Right lobe of liver (tissue), 6 donors: ENCODE measurements at regions not wholly inside any gene's neighbourhood (a gene's known extent, or its start where the extent isn't known, plus 50 kb on each side); places are given as distances from the start of the nearest gene placed in this dataset.

Experiments
- ATAC-seq, 4 donors: fragments of 200-7000 bp; cut with Tn5 transposase; one replicate each; pipeline ENCODE4 v1.9.1; 2020; ENCODE audit warnings: mild to moderate bottlenecking in 4 of 4, moderate library complexity in 4 of 4
- DNase-seq, 3 donors: peaks; one replicate each; pipeline ENCODE4 v3.0.0-alpha.2; 2020
- H3K27ac ChIP-seq, 3 donors: fragments of 200-600 bp; one replicate each; pipeline ENCODE4 v1.8.0; 2022
- H3K27me3 ChIP-seq, 2 donors: fragments of 200-600 bp; one replicate each; pipeline ENCODE4 v1.8.0; 2022
- H3K36me3 ChIP-seq, 4 donors: fragments of 200-600 bp; sonication (generic) in 1 of 4; one replicate each; pipeline versions ENCODE4 v1.5.1 to v1.8.0; 2017 to 2022; ENCODE audit warnings: control low read depth in 1 of 4
- H3K4me1 ChIP-seq, 4 donors: fragments of 200-600 bp; sonication (generic) in 1 of 4; one replicate each; pipeline versions ENCODE4 v1.5.1 to v1.8.0; 2017 to 2022; ENCODE audit warnings: control low read depth in 1 of 4
- H3K4me3 ChIP-seq, 3 donors: fragments of 200-600 bp; one replicate each; pipeline ENCODE4 v1.8.0; 2022
- H3K9me3 ChIP-seq, 4 donors: fragments of 200-600 bp; sonication (generic) in 1 of 4; one replicate each; pipeline versions ENCODE4 v1.5.1 to v1.8.0; 2017 to 2022; ENCODE audit warnings: control low read depth in 1 of 4
- CTCF ChIP-seq, 4 donors: fragments of 200-600 bp in 3 of 4; fragments of 450-650 bp in 1 of 4; IDR thresholded peaks; one replicate each; pipeline versions ENCODE4 v1.5.1 to v1.8.0; 2016 to 2022; ENCODE audit warnings: antibody characterized with exemption in 4 of 4, mild to moderate bottlenecking in 2 of 4
- POLR2A ChIP-seq: fragments of 450-650 bp; IDR thresholded peaks from one replicate; pipeline ENCODE4 v1.6.1; 2017; ENCODE audit warnings: antibody characterized with exemption, mild to moderate bottlenecking
- WGBS: methylation state at CpG from one replicate; pipeline ENCODE4 v1.1.6; 2018; ENCODE audit warnings: low coverage, low lambda C conversion rate; ENCODE audit not compliant: insufficient coverage; ENCODE audit errors: missing lambda C conversion rate; 5-methylcytosine and 5-hydroxymethylcytosine counted together
- intact Hi-C, 2 donors: fragments of 100-400 bp; cut with DNase I; formaldehyde crosslinking; loops; one replicate each; pipeline versions ENCODE4 v1.11.2 to v1.14.1; 2022
- donor health status: DM: no; HTN: yes; CAD: no.
- donor health status: DM: no; HTN: no; CAD: no.
- donor health status: DM: no; HTN: no; CAD: no.
- donor health status: DM: no; HTN: yes; CAD: no.
- donor health status: DM: no; HTN: yes; CAD: no.

GRCh38 chr5:21644032-21644431 lies 1209.1 kb downstream of the CDH12 start:
- DNase-seq: no peak
- Histone ChIP-seq H3K4me1 (no peaks in the 10 kb centered on the region), H3K27me3 (no peaks in the 10 kb centered on the region), H3K9me3 (no peaks in the 10 kb centered on the region), H3K27ac (no peak overlapping the region), H3K4me3 (no peak overlapping the region), H3K36me3 (no peaks in the 10 kb centered on the region)
- ATAC-seq: no peak
- TF ChIP-seq CTCF (IDR thresholded peaks at IDR 0.05): no peak
- TF ChIP-seq POLR2A: no peak
- intact Hi-C loops: no loop called here
- WGBS: 30% methylated on average over 3 of the region's 3 CpGs

GRCh38 chr5:21642312-21642711 lies 1210.8 kb downstream of the CDH12 start:
- no peak for ATAC-seq
- intact Hi-C loops: no loop called here
- WGBS: 28% methylated on average over 1 of the region's 1 CpG
- Histone ChIP-seq H3K4me1 (no peaks in the 10 kb centered on the region), H3K4me3 (no peak overlapping the region), H3K27ac (no peak overlapping the region), H3K9me3 (no peaks in the 10 kb centered on the region), H3K36me3 (no peaks in the 10 kb centered on the region), H3K27me3 (no peaks in the 10 kb centered on the region)
- no peak for TF ChIP-seq POLR2A
- TF ChIP-seq CTCF (IDR thresholded peaks at IDR 0.05): no peak
- DNase-seq: no peak

- DNase-seq: no peak
- WGBS: 96% methylated on average over 2 of the region's 2 CpGs
Observed at GRCh38 chr5:21623831-21624230, 1229.3 kb downstream of the CDH12 start.

GRCh38 chr5:21615195-21615765 lies 1237.9 kb downstream of the CDH12 start:
- TF ChIP-seq POLR2A: no peak
- no peak for TF ChIP-seq CTCF (IDR thresholded peaks at IDR 0.05)
- intact Hi-C loops: no loop called here
- no peak overlapping the region for H3K27ac ChIP-seq
- no peaks in the 10 kb centered on the region for H3K4me1 ChIP-seq
- 80% methylated on average over 7 of the region's 16 CpGs for WGBS
- DNase-seq (no peak), ATAC-seq (no peak)
- peaks cover 0 to 4% of the 10 kb centered on the region in 2 donors for H3K27me3 ChIP-seq
- H3K4me3 ChIP-seq: no peak overlapping the region
- H3K36me3 ChIP-seq: no peaks in the 10 kb centered on the region
- no peaks in the 10 kb centered on the region for H3K9me3 ChIP-seq

More at GRCh38 chr5:21623831-21624230, 1229.3 kb downstream of the CDH12 start:
- Histone ChIP-seq H3K4me3 (no peak overlapping the region), H3K27ac (no peak overlapping the region), H3K36me3 (no peaks in the 10 kb centered on the region), H3K9me3 (no peaks in the 10 kb centered on the region), H3K4me1 (no peaks in the 10 kb centered on the region), H3K27me3 (peaks cover 0 to 5% of the 10 kb centered on the region in 2 donors)
- no peak for ATAC-seq
- intact Hi-C loops: no loop called here
- TF ChIP-seq CTCF (IDR thresholded peaks at IDR 0.05) (no peak), POLR2A (no peak)

- no peaks in the 10 kb centered on the region for H3K27me3 ChIP-seq
- no peak for DNase-seq
- H3K4me1 ChIP-seq: no peaks in the 10 kb centered on the region
- TF ChIP-seq CTCF (IDR thresholded peaks at IDR 0.05) (no peak), POLR2A (no peak)
- no peaks in the 10 kb centered on the region for H3K36me3 ChIP-seq
- H3K27ac ChIP-seq: no peak overlapping the region
- intact Hi-C loops: no loop called here
- 49% methylated on average over 5 of the region's 5 CpGs for WGBS
- no peaks in the 10 kb centered on the region for H3K9me3 ChIP-seq
- no peak for ATAC-seq
- H3K4me3 ChIP-seq: no peak overlapping the region
Observed at GRCh38 chr5:21613971-21614488, 1239.1 kb downstream of the CDH12 start.
